ENCODE measurements at regions not wholly inside any gene's neighbourhood (a gene's known extent, or its start where the extent isn't known, plus 50 kb on each side); places are given as distances from the start of the nearest gene placed in this dataset.

- Histone ChIP-seq H3K4me3 (ENCODE audit: low read length) (no peak overlapping the region), H3K27ac (ENCODE audit: low read length) (no peak overlapping the region), H4K20me1 (ENCODE audit: insufficient read depth, low read length) (no peaks in the 10 kb centered on the region), H3K79me2 (ENCODE audit: low read length) (no peaks in the 10 kb centered on the region), H3K9ac (ENCODE audit: low read length) (no peak overlapping the region), H3K27me3 (ENCODE audit: low read depth, low read length) (no peaks in the 10 kb centered on the region), H3K4me1 (ENCODE audit: low read length) (no peaks in the 10 kb centered on the region), H3K36me3 (replicated peaks; ENCODE audit: low read depth, low read length) (no peaks in the 10 kb centered on the region), H3K9me3 (ENCODE audit: insufficient read depth, low read length) (no peaks in the 10 kb centered on the region), H3K4me2 (ENCODE audit: low read length) (no peak overlapping the region), H2AFZ (ENCODE audit: low read depth, low read length) (no peak overlapping the region)
- TF ChIP-seq EZH2phosphoT487 (IDR thresholded peaks at IDR 0.05; ENCODE audit: low read depth) (no peak), CTCF (IDR thresholded peaks at IDR 0.05; ENCODE audit: low read depth, low read length) (no peak)
Measured at GRCh38 chr10:130493446-130494145, 357.4 kb downstream of the GLRX3 start.

GRCh38 chr10:130495116-130495862, 359.1 kb downstream of the GLRX3 start:
- Histone ChIP-seq H3K9ac (ENCODE audit: low read length) (no peak overlapping the region), H2AFZ (ENCODE audit: low read depth, low read length) (no peak overlapping the region), H3K27me3 (ENCODE audit: low read depth, low read length) (no peaks in the 10 kb centered on the region), H3K27ac (ENCODE audit: low read length) (no peak overlapping the region), H3K4me2 (ENCODE audit: low read length) (no peak overlapping the region), H4K20me1 (ENCODE audit: insufficient read depth, low read length) (no peaks in the 10 kb centered on the region), H3K4me1 (ENCODE audit: low read length) (no peaks in the 10 kb centered on the region), H3K36me3 (replicated peaks; ENCODE audit: low read depth, low read length) (no peaks in the 10 kb centered on the region), H3K9me3 (ENCODE audit: insufficient read depth, low read length) (no peaks in the 10 kb centered on the region), H3K79me2 (ENCODE audit: low read length) (no peaks in the 10 kb centered on the region), H3K4me3 (ENCODE audit: low read length) (no peak overlapping the region)
- no peak for TF ChIP-seq CTCF (IDR thresholded peaks at IDR 0.05; ENCODE audit: low read depth, low read length)
- TF ChIP-seq EZH2phosphoT487 (IDR thresholded peaks at IDR 0.05; ENCODE audit: low read depth), result no peak

- no peaks in the 10 kb centered on the region for H3K4me1 ChIP-seq (ENCODE audit: low read length)
Measured at GRCh38 chr10:130495891-130496636, 359.9 kb downstream of the GLRX3 start.

More at GRCh38 chr10:130495891-130496636, 359.9 kb downstream of the GLRX3 start:
- Histone ChIP-seq H4K20me1 (ENCODE audit: insufficient read depth, low read length) (no peaks in the 10 kb centered on the region), H2AFZ (ENCODE audit: low read depth, low read length) (no peak overlapping the region), H3K27ac (ENCODE audit: low read length) (no peak overlapping the region), H3K36me3 (replicated peaks; ENCODE audit: low read depth, low read length) (no peaks in the 10 kb centered on the region), H3K79me2 (ENCODE audit: low read length) (no peaks in the 10 kb centered on the region), H3K9me3 (ENCODE audit: insufficient read depth, low read length) (no peaks in the 10 kb centered on the region), H3K9ac (ENCODE audit: low read length) (no peak overlapping the region), H3K4me3 (ENCODE audit: low read length) (no peak overlapping the region), H3K27me3 (ENCODE audit: low read depth, low read length) (no peaks in the 10 kb centered on the region), H3K4me2 (ENCODE audit: low read length) (no peak overlapping the region)
- no peak for TF ChIP-seq CTCF (IDR thresholded peaks at IDR 0.05; ENCODE audit: low read depth, low read length)
- TF ChIP-seq EZH2phosphoT487 (IDR thresholded peaks at IDR 0.05; ENCODE audit: low read depth), result no peak

All from OCI-LY3 (cell line).